H1 (cell line): ENCODE measurements at regions not wholly inside any gene's neighbourhood (a gene's known extent, or its start where the extent isn't known, plus 50 kb on each side); places are given as distances from the start of the nearest gene placed in this dataset.

Experiments used
- CTCF ChIA-PET: fragments of 300-600 bp; sonication (Branson Sonifier 250); formaldehyde crosslinking; loops from one replicate; lab custom pipeline; 2021; ENCODE audit not compliant: partially characterized antibody; lab: Charles Lee
- POLR2A ChIA-PET: fragments of 300-600 bp; sonication (Branson Sonifier 250); formaldehyde crosslinking; loops from one replicate; lab custom pipeline; 2021; ENCODE audit warnings: inconsistent platforms; ENCODE audit not compliant: partially characterized antibody; lab: Charles Lee
- DNase-seq, 2 experiments: peaks; one replicate each; pipeline versions ENCODE4 v3.0.0 to v3.0.0-alpha.2; 2010 to 2022; ENCODE audit warnings: low spot score in 2 of 2, low read depth in 1 of 2, mixed read lengths in 1 of 2
- FAIRE-seq: peaks from 2 replicates; lab custom pipeline; 2011; peaks lifted over from hg19 to GRCh38; lab: Jason Lieb, UNC
- H2AFZ ChIP-seq: 2 replicates; pipeline ENCODE4 v1.8.1; 2012; ENCODE audit warnings: low read length, inconsistent platforms
- H2AK5ac ChIP-seq: 2 replicates; pipeline ENCODE4 v1.6.1; 2013; ENCODE audit warnings: low read depth, low read length
- H2BK120ac ChIP-seq: replicated peaks from 2 replicates; pipeline ENCODE3; 2013; ENCODE audit warnings: low read depth, low read length, inconsistent platforms
- H2BK12ac ChIP-seq: 2 replicates; pipeline ENCODE4 v1.6.1; 2013; ENCODE audit warnings: low read depth, low read length
- H2BK15ac ChIP-seq: 2 replicates; pipeline ENCODE4 v1.6.1; 2013; ENCODE audit warnings: low read length
- H2BK20ac ChIP-seq: 2 replicates; pipeline ENCODE4 v1.6.1; 2013; ENCODE audit warnings: low read length
- H2BK5ac ChIP-seq: 2 replicates; pipeline ENCODE4 v1.6.1; 2013; ENCODE audit warnings: low read depth, low read length
- H3K14ac ChIP-seq: 2 replicates; pipeline ENCODE4 v1.6.1; 2013; ENCODE audit warnings: inconsistent platforms; ENCODE audit not compliant: insufficient read length
- H3K18ac ChIP-seq: 2 replicates; pipeline ENCODE4 v1.6.1; 2013; ENCODE audit warnings: low read length; ENCODE audit errors: extremely low read depth
- H3K23ac ChIP-seq: 2 replicates; pipeline ENCODE4 v1.6.1; 2013; ENCODE audit warnings: inconsistent platforms; ENCODE audit not compliant: insufficient read length
- H3K23me2 ChIP-seq: 2 replicates; pipeline ENCODE4 v1.6.1; 2013; ENCODE audit warnings: low read depth, low read length
- H3K27ac ChIP-seq: 2 replicates; pipeline ENCODE4 v1.6.1; 2011; ENCODE audit warnings: low read depth, low read length, inconsistent platforms
- H3K27me3 ChIP-seq, 4 experiments: replicated peaks in 1 of 4; 1 replicate in 1 of 4; 2 replicates in 3 of 4; pipeline versions ENCODE4 v1.6.1 to v1.8.1; 2011 to 2013; ENCODE audit warnings: low read length in 3 of 4, mild to moderate bottlenecking in 3 of 4, inconsistent platforms in 2 of 4, mixed read lengths in 2 of 4, moderate library complexity in 1 of 4; ENCODE audit not compliant: control insufficient read depth in 3 of 4, insufficient read depth in 3 of 4; ENCODE audit errors: extremely low read depth in 1 of 4
- H3K36me3 ChIP-seq, 4 experiments: 2 replicates each; pipeline versions ENCODE4 v1.6.1 to v1.8.1; 2011 to 2013; ENCODE audit warnings: mild to moderate bottlenecking in 4 of 4, low read length in 3 of 4, moderate library complexity in 2 of 4, control low read depth in 1 of 4, inconsistent platforms in 1 of 4; ENCODE audit not compliant: insufficient read depth in 4 of 4, control insufficient read depth in 2 of 4
- H3K4ac ChIP-seq: replicated peaks from 2 replicates; pipeline ENCODE3; 2013; ENCODE audit warnings: low read length, low read depth, mixed read lengths, inconsistent platforms; ENCODE audit not compliant: insufficient read length
- H3K4me1 ChIP-seq, 4 experiments: replicated peaks in 1 of 4; 1 replicate in 1 of 4; 2 replicates in 3 of 4; pipeline versions ENCODE4 v1.6.1 to v1.8.1; 2011 to 2013; ENCODE audit warnings: low read length in 3 of 4, inconsistent platforms in 2 of 4, mixed read lengths in 1 of 4; ENCODE audit not compliant: insufficient read depth in 4 of 4, control insufficient read depth in 3 of 4
- H3K4me2 ChIP-seq, 2 experiments: 2 replicates each; pipeline versions ENCODE4 v1.6.1 to v1.8.1; 2011 to 2013; ENCODE audit warnings: low read depth in 2 of 2, low read length in 2 of 2, control low read depth in 1 of 2, inconsistent platforms in 1 of 2, mild to moderate bottlenecking in 1 of 2; ENCODE audit not compliant: insufficient read depth in 1 of 2
- H3K4me3 ChIP-seq, 4 experiments: fragments of 200-600, 300-600 bp in 1 of 4; sonication (generic), shearing (Covaris generic), sonication (Bioruptor Twin) in 1 of 4; 2 replicates each; pipeline versions ENCODE4 v1.5.1 to v1.8.1; 2011 to 2016; ENCODE audit warnings: low read length in 4 of 4, low read depth in 3 of 4, control low read depth in 2 of 4, inconsistent platforms in 2 of 4, mild to moderate bottlenecking in 2 of 4, mixed read lengths in 1 of 4, moderate library complexity in 1 of 4; ENCODE audit not compliant: insufficient read depth in 2 of 4; ENCODE audit errors: extremely low read depth in 1 of 4
- H3K56ac ChIP-seq: replicated peaks from 2 replicates; pipeline ENCODE3; 2013; ENCODE audit warnings: low read depth, mild to moderate bottlenecking, mixed read lengths, low read length, inconsistent platforms; ENCODE audit not compliant: insufficient read length
- H3K79me1 ChIP-seq: 2 replicates; pipeline ENCODE4 v1.6.1; 2013; ENCODE audit warnings: low read depth, low read length, control low read depth
- H3K79me2 ChIP-seq, 2 experiments: 2 replicates each; pipeline versions ENCODE4 v1.6.1 to v1.8.1; 2012 to 2013; ENCODE audit warnings: low read length in 2 of 2, mild to moderate bottlenecking in 2 of 2, inconsistent platforms in 1 of 2; ENCODE audit not compliant: insufficient read depth in 2 of 2, control insufficient read depth in 1 of 2
- H3K9ac ChIP-seq, 4 experiments: replicated peaks in 1 of 4; 1 replicate in 1 of 4; 2 replicates in 3 of 4; pipeline versions ENCODE4 v1.6.1 to v1.8.1; 2011 to 2013; ENCODE audit warnings: low read depth in 3 of 4, low read length in 3 of 4, control low read depth in 2 of 4, mild to moderate bottlenecking in 2 of 4, moderate library complexity in 2 of 4, inconsistent platforms in 1 of 4; ENCODE audit errors: extremely low read depth in 1 of 4
- H3K9me3 ChIP-seq, 2 experiments: 2 replicates each; pipeline versions ENCODE4 v1.6.1 to v1.8.1; 2012 to 2013; ENCODE audit warnings: mild to moderate bottlenecking in 2 of 2, moderate library complexity in 2 of 2, control low read depth in 1 of 2, inconsistent platforms in 1 of 2, low read depth in 1 of 2, low read length in 1 of 2, mixed read lengths in 1 of 2; ENCODE audit not compliant: insufficient read depth in 2 of 2
- H4K20me1 ChIP-seq, 2 experiments: replicated peaks in 1 of 2; 2 replicates each; pipeline versions ENCODE3 to v1.8.1; 2011 to 2013; ENCODE audit warnings: inconsistent platforms in 2 of 2, low read length in 2 of 2, mild to moderate bottlenecking in 1 of 2; ENCODE audit not compliant: insufficient read depth in 2 of 2, control insufficient read depth in 1 of 2
- H4K5ac ChIP-seq: 2 replicates; pipeline ENCODE4 v1.6.1; 2013; ENCODE audit warnings: low read length, low read depth, mixed read lengths, inconsistent platforms; ENCODE audit not compliant: insufficient read length
- H4K8ac ChIP-seq: 2 replicates; pipeline ENCODE4 v1.8.0; 2013; ENCODE audit warnings: mild to moderate bottlenecking, moderate library complexity, low read length, inconsistent platforms; ENCODE audit not compliant: insufficient read depth; ENCODE audit errors: extremely low read depth
- H4K91ac ChIP-seq: replicated peaks from 2 replicates; pipeline ENCODE3; 2013; ENCODE audit warnings: low read length, mixed read lengths, inconsistent platforms; ENCODE audit not compliant: insufficient read length
- BCL11A ChIP-seq, 2 experiments: IDR thresholded peaks; one replicate each; pipeline ENCODE4 v1.6.1; 2011; ENCODE audit warnings: low read depth in 2 of 2, low read length in 2 of 2, mild to moderate bottlenecking in 2 of 2
- CHD1 ChIP-seq: IDR thresholded peaks from 2 replicates; pipeline ENCODE4 v1.6.1; 2012; ENCODE audit warnings: low read depth, low read length, improper control_type of control experiment
- CTBP2 ChIP-seq: IDR thresholded peaks from 2 replicates; pipeline ENCODE4 v1.7.0; 2011; ENCODE audit warnings: borderline replicate concordance, mild to moderate bottlenecking, moderate library complexity, mixed read lengths, low read length; ENCODE audit not compliant: insufficient read depth, insufficient read length
- CTCF ChIP-seq, 3 experiments: IDR thresholded peaks; 1 replicate in 2 of 3; 2 replicates in 1 of 3; pipeline versions ENCODE4 v1.5.1 to v1.6.1; 2011; ENCODE audit warnings: low read length in 3 of 3, mild to moderate bottlenecking in 3 of 3, inconsistent platforms in 2 of 3, low read depth in 1 of 3, moderate library complexity in 1 of 3; ENCODE audit not compliant: insufficient read depth in 1 of 3; ENCODE audit errors: control extremely low read depth in 1 of 3
- MAX ChIP-seq: IDR thresholded peaks from 2 replicates; pipeline ENCODE4 v1.6.1; 2012; ENCODE audit warnings: inconsistent platforms
- SAP30 ChIP-seq: fragments of 300-600 bp; sonication (generic); IDR thresholded peaks from 2 replicates; pipeline ENCODE4 v1.7.1; 2012; ENCODE audit warnings: low read length, moderate library complexity, mild to moderate bottlenecking, inconsistent platforms; ENCODE audit not compliant: insufficient read depth, insufficient replicate concordance
- SIN3A ChIP-seq, 2 experiments: IDR thresholded peaks in 1 of 2; conservative IDR thresholded peaks in 1 of 2; 2 replicates each; pipeline ENCODE4 v1.6.1; 2011 to 2012; ENCODE audit warnings: low read length in 2 of 2, improper control_type of control experiment in 1 of 2, low read depth in 1 of 2, mild to moderate bottlenecking in 1 of 2
- WGBS, 2 experiments: shearing (Covaris generic) in 1 of 2; methylation state at CpG; one replicate each; pipeline versions ENCODE4 v1.1.6 to v1.1.7; 2013 to 2015; ENCODE audit warnings: low lambda C conversion rate in 2 of 2, mixed read lengths in 2 of 2, inconsistent platforms in 1 of 2, low coverage in 1 of 2, missing lambda C conversion rate in 1 of 2; ENCODE audit not compliant: insufficient replicate concordance in 2 of 2, insufficient coverage in 1 of 2, insufficient read length in 1 of 2; ENCODE audit errors: extremely low coverage in 1 of 2, missing lambda C conversion rate in 1 of 2; 5-methylcytosine and 5-hydroxymethylcytosine counted together
- TF ChIP-seq, protein P1 (sequence below): IDR thresholded peaks from 2 replicates; pipeline ENCODE4 v1.6.1; 2011; ENCODE audit warnings: low read length, improper control_type of control experiment

DNA sequence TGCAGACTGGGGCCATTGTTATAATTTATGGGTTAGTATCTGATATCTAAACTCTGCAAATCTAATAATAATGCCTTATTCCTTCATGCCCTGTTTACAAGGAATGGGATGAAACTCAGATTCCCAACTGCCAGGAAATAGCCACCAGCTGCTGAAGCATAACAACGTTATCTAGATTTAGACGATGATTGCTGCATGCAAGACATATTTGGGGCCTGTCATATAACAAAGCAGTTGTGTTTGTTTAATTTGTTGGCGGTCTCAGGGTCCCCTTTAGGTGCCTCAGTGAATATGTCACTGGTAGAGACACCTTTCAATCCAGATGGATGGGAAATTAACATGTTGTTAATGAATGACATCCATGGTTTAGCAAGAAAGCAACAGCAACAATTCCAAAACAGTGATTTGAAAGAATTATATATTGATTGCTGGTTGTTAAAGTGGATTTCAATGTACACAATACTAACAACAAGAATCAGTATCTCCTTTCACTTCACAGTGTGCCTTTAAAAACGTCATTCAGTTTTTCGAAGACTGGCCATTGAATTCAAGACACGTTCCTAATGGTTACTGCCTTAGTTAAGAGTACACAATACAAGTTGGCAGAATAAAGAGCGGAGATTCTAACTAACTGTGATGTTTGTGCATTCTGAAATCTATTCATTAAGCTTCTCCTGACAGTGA is 860.6 kb upstream of the CELF2 start:
- H3K4ac ChIP-seq: no peak overlapping the region
- H4K8ac ChIP-seq: no peak overlapping the region
- H3K27ac ChIP-seq: no peak overlapping the region
- H3K27me3 ChIP-seq: no peaks in the 10 kb centered on the region
- POLR2A ChIA-PET: no interaction called here
- H4K5ac ChIP-seq: no peak overlapping the region
- no peaks in the 10 kb centered on the region for H3K79me1 ChIP-seq
- H2AFZ ChIP-seq: no peak overlapping the region; the same call in 1 of the 2 replicates
- no peak overlapping the region for H4K91ac ChIP-seq
- DNase-seq (no peak), FAIRE-seq (no peak)
- CTCF ChIA-PET: no interaction called here
- H3K79me2 ChIP-seq: no peaks in the 10 kb centered on the region
- H2BK12ac ChIP-seq: no peak overlapping the region
- peaks cover 0 to 11% (median 1%) of the 10 kb centered on the region in 4 experiments; a peak in 2 of 8 replicates for H3K36me3 ChIP-seq
- H4K20me1 ChIP-seq: no peaks in the 10 kb centered on the region
- no peak overlapping the region for H2AK5ac ChIP-seq
- WGBS, 2 experiments: 92% methylated on average over 7 of the region's 7 CpGs; no CpG with 5 or more reads in 1 of the 2 experiments
- H2BK15ac ChIP-seq: no peak overlapping the region
- H3K9me3 ChIP-seq: peaks cover 23 to 30% of the 10 kb centered on the region in 2 experiments
- no peak overlapping the region for H3K4me2 ChIP-seq
- H3K14ac ChIP-seq: no peak overlapping the region
- H3K4me1 ChIP-seq: no peaks in the 10 kb centered on the region
- no peak overlapping the region for H3K18ac ChIP-seq
- no peak overlapping the region for H2BK5ac ChIP-seq
- no peak overlapping the region for H3K9ac ChIP-seq
- H3K23ac ChIP-seq: no peak overlapping the region
- H2BK120ac ChIP-seq: no peak overlapping the region
- no peak overlapping the region for H2BK20ac ChIP-seq
- no peak overlapping the region for H3K4me3 ChIP-seq
- H3K56ac ChIP-seq: no peak overlapping the region
- no peaks in the 10 kb centered on the region for H3K23me2 ChIP-seq
- TF ChIP-seq MAX (no peak), CTCF (IDR thresholded peaks at IDR 0.05; ENCODE audit: control extremely low read depth in 1 of 3, insufficient read depth in 1 of 3, low read depth in 1 of 3, low read length in 3 of 3) (no peak), BCL11A (IDR thresholded peaks at IDR 0.05; ENCODE audit: low read depth in 2 of 2, low read length in 2 of 2) (no peak), CTBP2 (no peak), CHD1 (no peak), SAP30 (no peak), SIN3A (conservative IDR thresholded peaks at IDR 0.05 in 1 of 2, IDR thresholded peaks at IDR 0.05 in 1 of 2; ENCODE audit: low read depth in 1 of 2, low read length in 2 of 2) (no peak)
- TF ChIP-seq, protein P1, sequence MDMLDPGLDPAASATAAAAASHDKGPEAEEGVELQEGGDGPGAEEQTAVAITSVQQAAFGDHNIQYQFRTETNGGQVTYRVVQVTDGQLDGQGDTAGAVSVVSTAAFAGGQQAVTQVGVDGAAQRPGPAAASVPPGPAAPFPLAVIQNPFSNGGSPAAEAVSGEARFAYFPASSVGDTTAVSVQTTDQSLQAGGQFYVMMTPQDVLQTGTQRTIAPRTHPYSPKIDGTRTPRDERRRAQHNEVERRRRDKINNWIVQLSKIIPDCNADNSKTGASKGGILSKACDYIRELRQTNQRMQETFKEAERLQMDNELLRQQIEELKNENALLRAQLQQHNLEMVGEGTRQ: no peak
